Activated CD8-positive, alpha-beta T cell treated with anti-CD3 and anti-CD28 coated beads, Interleukin-2, amount 10 ng/mL, durations not matched to agents 7 days and 5 days (primary cell): ENCODE measurements at regions not wholly inside any gene's neighbourhood (a gene's known extent, or its start where the extent isn't known, plus 50 kb on each side); places are given as distances from the start of the nearest gene placed in this dataset.
"Not testable (repeated sequence)": the region's sequence is repeated elsewhere in the genome, so short reads cannot be mapped to it uniquely, and the experiment has no call there.

Experiments
- ATAC-seq: fragments of 150-1000 bp; cut with Tn5 transposase; one replicate; pipeline ENCODE4 v1.10.0; 2021; ENCODE audit warnings: moderate library complexity
- CTCF ChIA-PET: fragments of 350-600 bp; sonication (Branson Sonifier 250); formaldehyde crosslinking; loops from one replicate; lab custom pipeline; 2021; ENCODE audit warnings: antibody characterized with exemption; lab: Charles Lee
- POLR2A ChIA-PET: fragments of 350-600 bp; sonication (Branson Sonifier 250); formaldehyde crosslinking; loops from one replicate; lab custom pipeline; 2021; ENCODE audit warnings: antibody characterized with exemption; lab: Charles Lee
- DNase-seq: peaks from one replicate; pipeline ENCODE4 v3.0.0-alpha.2; 2020
- H3K27ac Mint-ChIP-seq: one replicate; pipeline ENCODE4 v1.8.0; 2021; ENCODE audit warnings: mild to moderate bottlenecking, mixed read lengths
- H3K27me3 Mint-ChIP-seq: one replicate; pipeline ENCODE4 v1.8.0; 2021; ENCODE audit warnings: low read depth, mixed read lengths
- H3K36me3 Mint-ChIP-seq: one replicate; pipeline ENCODE4 v1.8.0; 2021; ENCODE audit warnings: low read depth, mixed read lengths
- H3K4me1 Mint-ChIP-seq: one replicate; pipeline ENCODE4 v1.8.0; 2021; ENCODE audit warnings: low read depth, mixed read lengths
- H3K4me3 Mint-ChIP-seq: one replicate; pipeline ENCODE4 v1.8.0; 2021; ENCODE audit warnings: mild to moderate bottlenecking, mixed read lengths
- H3K9me3 Mint-ChIP-seq: one replicate; pipeline ENCODE4 v1.8.0; 2022; ENCODE audit warnings: mixed read lengths; ENCODE audit not compliant: insufficient read depth

GRCh38 chr1:204782118-204782700 is 88.5 kb upstream of the NFASC start:
- CTCF ChIA-PET = interaction anchor here (1.0 to 3.4 kb wide), 4 partner anchors 10 to 216 kb away, joined by 3 to 17 read pairs (median 8); no protein-coding TSS in a partner anchor
- Mint-ChIP-seq H3K9me3 (no peaks in the 10 kb centered on the region), H3K27me3 (peaks cover 34% of the 10 kb centered on the region), H3K27ac (no peak overlapping the region), H3K4me1 (no peaks in the 10 kb centered on the region), H3K4me3 (no peak overlapping the region), H3K36me3 (no peaks in the 10 kb centered on the region)
- no peak for ATAC-seq
- POLR2A ChIA-PET = no interaction called here
- no peak for DNase-seq

- H3K4me3 Mint-ChIP-seq, DNase-seq, H3K4me1 Mint-ChIP-seq, ATAC-seq, H3K27ac Mint-ChIP-seq, H3K9me3 Mint-ChIP-seq, H3K36me3 Mint-ChIP-seq, POLR2A ChIA-PET: not testable (repeated sequence)
- CTCF ChIA-PET = interaction anchor here (1.4 to 1.7 kb wide), 2 partner anchors 21 to 22 kb away, joined by 4 to 5 read pairs; no protein-coding TSS in a partner anchor
- H3K27me3 Mint-ChIP-seq = peaks cover 42% of the 10 kb centered on the region
These were observed 85.6 kb upstream of the NFASC start for GRCh38 chr1:204785023-204785422.

- no peak overlapping the region for H3K27ac Mint-ChIP-seq
- H3K36me3 Mint-ChIP-seq = no peaks in the 10 kb centered on the region
- ATAC-seq = no peak
- peaks cover 2% of the 10 kb centered on the region for H3K4me1 Mint-ChIP-seq
- ChIA-PET CTCF (interaction anchor here (1.1 to 1.5 kb wide), 2 partner anchors 19 to 28 kb away, joined by 3 to 9 read pairs; no protein-coding TSS in a partner anchor), POLR2A (no interaction called here)
- no peak for DNase-seq
- peaks cover 43% of the 10 kb centered on the region for H3K27me3 Mint-ChIP-seq
- no peak overlapping the region for H3K4me3 Mint-ChIP-seq
- H3K9me3 Mint-ChIP-seq = no peaks in the 10 kb centered on the region
These were observed 82.2 kb upstream of the NFASC start for GRCh38 chr1:204788470-204788869.

- Mint-ChIP-seq H3K27me3 (peaks cover 26% of the 10 kb centered on the region), H3K9me3 (no peaks in the 10 kb centered on the region)
These were observed 79.0 kb upstream of the NFASC start for GRCh38 chr1:204791453-204792353.

GRCh38 chr1:204792354-204792692 is 78.3 kb upstream of the NFASC start:
- Mint-ChIP-seq H3K9me3 (no peaks in the 10 kb centered on the region), H3K36me3 (no peaks in the 10 kb centered on the region), H3K27ac (no peak overlapping the region), H3K4me3 (no peak overlapping the region), H3K27me3 (peaks cover 23% of the 10 kb centered on the region), H3K4me1 (peaks cover 2% of the 10 kb centered on the region)
- ATAC-seq = no peak
- CTCF ChIA-PET = interaction anchor here (0.6 to 7.6 kb wide), 38 partner anchors 8 to 293 kb away, joined by 3 to 218 read pairs (median 4); no protein-coding TSS in a partner anchor
- POLR2A ChIA-PET = no interaction called here
- no peak for DNase-seq

More at GRCh38 chr1:204791453-204792353, 79.0 kb upstream of the NFASC start:
- Mint-ChIP-seq H3K4me3 (no peak overlapping the region), H3K36me3 (no peaks in the 10 kb centered on the region), H3K4me1 (peaks cover 2% of the 10 kb centered on the region), H3K27ac (no peak overlapping the region)
- peak; percentile 98 for ATAC-seq
- CTCF ChIA-PET = interaction anchor here (0.6 to 7.6 kb wide), 44 partner anchors 8 to 293 kb away, joined by 3 to 218 read pairs (median 4); no protein-coding TSS in a partner anchor
- peak; percentile 88 for DNase-seq
- POLR2A ChIA-PET = interaction anchor here (0.6 to 1.2 kb wide), 2 partner anchors 15 to 182 kb away, joined by 3 read pairs; no protein-coding TSS in a partner anchor

GRCh38 chr1:204793259-204793914 is 77.3 kb upstream of the NFASC start:
- POLR2A ChIA-PET = interaction anchor here (1.4 kb wide), 1 partner anchor 9 kb away, joined by 3 read pairs; no protein-coding TSS in a partner anchor
- no peak for ATAC-seq

GRCh38 chr1:204796886-204797285 is 73.8 kb upstream of the NFASC start:
- DNase-seq, H3K27ac Mint-ChIP-seq, ATAC-seq, H3K36me3 Mint-ChIP-seq, H3K9me3 Mint-ChIP-seq, H3K4me1 Mint-ChIP-seq, H3K27me3 Mint-ChIP-seq, H3K4me3 Mint-ChIP-seq, POLR2A ChIA-PET: not testable (repeated sequence)
- CTCF ChIA-PET = interaction anchor here (7.6 kb wide), 1 partner anchor 8 kb away, joined by 218 read pairs; no protein-coding TSS in a partner anchor

More at GRCh38 chr1:204793259-204793914, 77.3 kb upstream of the NFASC start:
- no peaks in the 10 kb centered on the region for H3K36me3 Mint-ChIP-seq
- no peak overlapping the region for H3K4me3 Mint-ChIP-seq
- peaks cover 2% of the 10 kb centered on the region for H3K4me1 Mint-ChIP-seq
- DNase-seq = no peak
- H3K9me3 Mint-ChIP-seq = no peaks in the 10 kb centered on the region
- H3K27ac Mint-ChIP-seq = no peak overlapping the region
- peaks cover 18% of the 10 kb centered on the region for H3K27me3 Mint-ChIP-seq
- CTCF ChIA-PET = interaction anchor here (0.7 to 7.6 kb wide), 7 partner anchors 9 to 269 kb away, joined by 3 to 218 read pairs (median 4); no protein-coding TSS in a partner anchor

- H3K27me3 Mint-ChIP-seq = no peaks in the 10 kb centered on the region
- H3K9me3 Mint-ChIP-seq = no peaks in the 10 kb centered on the region
- no peaks in the 10 kb centered on the region for H3K4me1 Mint-ChIP-seq
- H3K4me3 Mint-ChIP-seq = no peak overlapping the region
- H3K36me3 Mint-ChIP-seq = no peaks in the 10 kb centered on the region
- ChIA-PET POLR2A (no interaction called here), CTCF (interaction anchor here (7.6 kb wide), 1 partner anchor 7 kb away, joined by 218 read pairs; no protein-coding TSS in a partner anchor)
- no peak overlapping the region for H3K27ac Mint-ChIP-seq
- no peak for ATAC-seq
- no peak for DNase-seq
These were observed 73.3 kb upstream of the NFASC start for GRCh38 chr1:204797401-204797800.

GRCh38 chr1:204799630-204800029 is 71.0 kb upstream of the NFASC start:
- ChIA-PET CTCF (interaction anchor here (10.0 kb wide), 1 partner anchor 5 kb away, joined by 218 read pairs; no protein-coding TSS in a partner anchor), POLR2A (no interaction called here)
- Mint-ChIP-seq H3K9me3 (no peaks in the 10 kb centered on the region), H3K27me3 (no peaks in the 10 kb centered on the region), H3K4me3 (no peak overlapping the region), H3K4me1 (peaks cover 10% of the 10 kb centered on the region), H3K36me3 (no peaks in the 10 kb centered on the region), H3K27ac (no peak overlapping the region)
- DNase-seq = no peak
- ATAC-seq = no peak

- Mint-ChIP-seq H3K27ac (no peak overlapping the region), H3K4me3 (no peak overlapping the region), H3K9me3 (no peaks in the 10 kb centered on the region), H3K36me3 (no peaks in the 10 kb centered on the region), H3K4me1 (peaks cover 12% of the 10 kb centered on the region), H3K27me3 (peaks cover 3% of the 10 kb centered on the region)
- DNase-seq = no peak
- ChIA-PET POLR2A (interaction anchor here (1.1 kb wide), 1 partner anchor 285 kb away, joined by 3 read pairs; no protein-coding TSS in a partner anchor), CTCF (interaction anchor here (0.6 to 10.0 kb wide), 2 partner anchors 7 to 11 kb away, joined by 3 to 218 read pairs; no protein-coding TSS in a partner anchor)
- ATAC-seq = no peak
These were observed 69.5 kb upstream of the NFASC start for GRCh38 chr1:204801211-204801610.
